ENCODE measurements at regions not wholly inside any gene's neighbourhood (a gene's known extent, or its start where the extent isn't known, plus 50 kb on each side); places are given as distances from the start of the nearest gene placed in this dataset.

DNA sequence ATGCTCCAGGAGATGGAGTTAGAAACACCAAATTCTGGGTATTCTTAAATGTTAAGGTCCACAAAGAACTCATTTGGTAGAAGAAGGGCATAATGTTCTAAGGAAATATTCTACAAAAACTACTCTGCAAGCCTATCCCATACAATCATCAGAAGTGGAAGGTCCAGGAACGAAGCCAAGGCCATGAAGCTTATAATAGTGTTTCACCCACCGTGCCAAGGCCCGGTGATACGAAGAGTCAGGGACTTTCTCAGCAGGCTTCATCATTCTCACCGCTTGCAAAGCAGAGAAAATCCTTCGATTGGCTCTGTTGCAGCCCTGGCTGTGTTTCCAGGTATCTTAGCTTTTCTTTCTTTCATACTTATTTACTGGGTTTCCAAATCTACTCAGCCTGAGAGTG lies 351.9 kb upstream of the CELF2 start:
- TF ChIP-seq TEAD4 (IDR thresholded peaks at IDR 0.05) (no peak), TAF1 (IDR thresholded peaks at IDR 0.05; ENCODE audit: low read depth) (no peak), USF1 (IDR thresholded peaks at IDR 0.05) (no peak), REST (IDR thresholded peaks at IDR 0.05; ENCODE audit: low read depth) (no peak)
- TF ChIP-seq, protein P1, sequence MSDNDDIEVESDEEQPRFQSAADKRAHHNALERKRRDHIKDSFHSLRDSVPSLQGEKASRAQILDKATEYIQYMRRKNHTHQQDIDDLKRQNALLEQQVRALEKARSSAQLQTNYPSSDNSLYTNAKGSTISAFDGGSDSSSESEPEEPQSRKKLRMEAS (IDR thresholded peaks at IDR 0.05): no peak

DNA sequence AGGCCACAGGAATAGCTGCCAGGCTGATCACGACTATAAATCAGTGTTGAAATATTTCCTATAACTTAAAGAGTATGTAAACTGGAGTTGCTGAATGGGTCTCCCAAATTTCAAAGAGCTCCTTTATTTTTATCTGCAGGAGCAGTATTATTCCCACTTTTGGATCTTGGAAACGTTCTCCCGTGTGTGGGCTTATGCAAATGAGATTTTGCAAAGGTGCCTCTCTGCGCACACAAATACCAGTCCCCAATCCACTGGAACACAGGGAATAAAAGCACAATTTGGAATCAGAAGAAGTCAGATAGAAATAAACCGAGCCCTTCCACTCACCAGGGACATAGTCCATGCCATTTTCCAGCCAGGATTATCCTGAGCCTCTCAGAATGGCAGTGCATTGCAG lies 350.2 kb upstream of the CELF2 start:
- TF ChIP-seq FOXM1 (IDR thresholded peaks at IDR 0.05; ENCODE audit: borderline replicate concordance, low read depth) (no peak), NFIC (IDR thresholded peaks at IDR 0.05) (no peak), EP300 (IDR thresholded peaks at IDR 0.05; ENCODE audit: borderline replicate concordance) (no peak), USF1 (IDR thresholded peaks at IDR 0.05) (no peak), TEAD4 (IDR thresholded peaks at IDR 0.05) (no peak), CREB1 (IDR thresholded peaks at IDR 0.05; ENCODE audit: low read depth) (no peak), TCF12 (IDR thresholded peaks at IDR 0.05; ENCODE audit: low read depth) (no peak), RAD21 (IDR thresholded peaks at IDR 0.05; ENCODE audit: low read depth) (no peak), CEBPB (IDR thresholded peaks at IDR 0.05) (no peak), TAF1 (IDR thresholded peaks at IDR 0.05; ENCODE audit: low read depth) (no peak), EGR1 (IDR thresholded peaks at IDR 0.05) (no peak), YY1 (IDR thresholded peaks at IDR 0.05; ENCODE audit: low read depth) (no peak), ZBTB7A (IDR thresholded peaks at IDR 0.05; ENCODE audit: low read depth) (no peak)
- TF ChIP-seq, protein P1 (IDR thresholded peaks at IDR 0.05): no peak

DNA sequence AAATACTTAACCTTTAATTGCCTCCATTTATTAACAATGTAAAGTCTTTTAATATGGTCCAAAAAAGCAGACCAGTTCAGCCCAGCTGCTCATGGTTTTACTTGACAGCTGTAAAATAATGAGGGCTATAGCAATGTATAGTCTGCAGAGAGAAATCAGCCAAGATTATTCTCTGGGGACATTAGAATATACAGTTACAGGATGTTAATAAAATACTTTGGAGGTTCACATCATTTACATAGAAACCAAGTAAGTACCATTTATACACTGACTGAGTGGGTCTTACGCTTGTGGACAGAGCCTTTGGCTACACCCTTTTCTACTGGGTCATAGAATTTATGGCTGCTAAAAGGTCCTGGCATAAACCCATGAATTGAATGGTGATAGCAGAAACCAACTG lies 340.7 kb upstream of the CELF2 start:
- TF ChIP-seq USF1 (IDR thresholded peaks at IDR 0.05): no peak
- TF ChIP-seq TCF12 (IDR thresholded peaks at IDR 0.05; ENCODE audit: low read depth): no peak
- TF ChIP-seq NFIC (IDR thresholded peaks at IDR 0.05): no peak
- no peak for TF ChIP-seq YY1 (IDR thresholded peaks at IDR 0.05; ENCODE audit: low read depth)
- no peak for TF ChIP-seq TAF1 (IDR thresholded peaks at IDR 0.05; ENCODE audit: low read depth)
- TF ChIP-seq CEBPB (IDR thresholded peaks at IDR 0.05): no peak
- TF ChIP-seq ZBTB7A (IDR thresholded peaks at IDR 0.05; ENCODE audit: low read depth): no peak
- TF ChIP-seq EP300 (IDR thresholded peaks at IDR 0.05; ENCODE audit: borderline replicate concordance): no peak
- TF ChIP-seq CREB1 (IDR thresholded peaks at IDR 0.05; ENCODE audit: low read depth): no peak
- TF ChIP-seq, protein P1 (IDR thresholded peaks at IDR 0.05): no peak
- no peak for TF ChIP-seq RAD21 (IDR thresholded peaks at IDR 0.05; ENCODE audit: low read depth)
- no peak for TF ChIP-seq EGR1 (IDR thresholded peaks at IDR 0.05)
- no peak for TF ChIP-seq REST (IDR thresholded peaks at IDR 0.05; ENCODE audit: low read depth)
- TF ChIP-seq FOXM1 (IDR thresholded peaks at IDR 0.05; ENCODE audit: borderline replicate concordance, low read depth): no peak

- TF ChIP-seq YY1 (IDR thresholded peaks at IDR 0.05; ENCODE audit: low read depth) (no peak), EP300 (IDR thresholded peaks at IDR 0.05; ENCODE audit: borderline replicate concordance) (no peak)
Observed at GRCh38 chr10:10677479-10677878, 340.2 kb upstream of the CELF2 start.

DNA sequence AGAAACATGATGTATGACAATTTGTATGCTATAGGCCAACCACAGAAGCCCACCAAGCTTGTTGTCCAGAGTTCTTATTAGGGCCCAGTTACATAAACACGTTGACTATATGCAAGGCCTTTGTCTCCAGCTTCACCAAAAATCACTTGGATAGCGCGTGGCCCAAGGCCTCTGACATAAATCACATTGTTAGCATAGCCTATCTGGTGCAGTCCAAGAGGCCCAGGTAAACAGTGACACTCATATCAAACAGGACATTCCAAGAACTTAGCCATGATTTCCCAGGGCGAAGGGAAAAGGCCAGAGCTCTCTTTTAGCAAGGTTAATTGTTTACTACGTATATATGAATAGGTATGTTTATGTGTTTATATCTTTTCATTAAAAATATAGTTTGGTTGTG lies 337.2 kb upstream of the CELF2 start:
- no peak for TF ChIP-seq REST (IDR thresholded peaks at IDR 0.05; ENCODE audit: low read depth)
- no peak for TF ChIP-seq TCF12 (IDR thresholded peaks at IDR 0.05; ENCODE audit: low read depth)
- TF ChIP-seq RAD21 (IDR thresholded peaks at IDR 0.05; ENCODE audit: low read depth): no peak
- no peak for TF ChIP-seq NFIC (IDR thresholded peaks at IDR 0.05)
- TF ChIP-seq FOXM1 (IDR thresholded peaks at IDR 0.05; ENCODE audit: borderline replicate concordance, low read depth): no peak
- TF ChIP-seq TAF1 (IDR thresholded peaks at IDR 0.05; ENCODE audit: low read depth): no peak
- no peak for TF ChIP-seq EGR1 (IDR thresholded peaks at IDR 0.05)
- TF ChIP-seq YY1 (IDR thresholded peaks at IDR 0.05; ENCODE audit: low read depth): no peak
- TF ChIP-seq EP300 (IDR thresholded peaks at IDR 0.05; ENCODE audit: borderline replicate concordance): no peak
- no peak for TF ChIP-seq ZBTB7A (IDR thresholded peaks at IDR 0.05; ENCODE audit: low read depth)
- no peak for TF ChIP-seq CEBPB (IDR thresholded peaks at IDR 0.05)
- TF ChIP-seq USF1 (IDR thresholded peaks at IDR 0.05): no peak
- TF ChIP-seq, protein P1 (IDR thresholded peaks at IDR 0.05): no peak
